Lung microvascular endothelial cell (primary cell): ENCODE measurements at regions not wholly inside any gene's neighbourhood (a gene's known extent, or its start where the extent isn't known, plus 50 kb on each side); places are given as distances from the start of the nearest gene placed in this dataset.

Experiments
- DNase-seq, 2 donors: peaks; one replicate each; pipeline versions ENCODE4 v3.0.0 to v3.0.0-alpha.2; 2010; ENCODE audit warnings: low read depth in 2 of 2

- peak; percentile 14 to 94 for DNase-seq
Measured at GRCh38 chr1:68331117-68331865, 99.0 kb upstream of the WLS start.

GRCh38 chr1:68330391-68330790 lies 98.1 kb upstream of the WLS start:
- no peak for DNase-seq

DNA sequence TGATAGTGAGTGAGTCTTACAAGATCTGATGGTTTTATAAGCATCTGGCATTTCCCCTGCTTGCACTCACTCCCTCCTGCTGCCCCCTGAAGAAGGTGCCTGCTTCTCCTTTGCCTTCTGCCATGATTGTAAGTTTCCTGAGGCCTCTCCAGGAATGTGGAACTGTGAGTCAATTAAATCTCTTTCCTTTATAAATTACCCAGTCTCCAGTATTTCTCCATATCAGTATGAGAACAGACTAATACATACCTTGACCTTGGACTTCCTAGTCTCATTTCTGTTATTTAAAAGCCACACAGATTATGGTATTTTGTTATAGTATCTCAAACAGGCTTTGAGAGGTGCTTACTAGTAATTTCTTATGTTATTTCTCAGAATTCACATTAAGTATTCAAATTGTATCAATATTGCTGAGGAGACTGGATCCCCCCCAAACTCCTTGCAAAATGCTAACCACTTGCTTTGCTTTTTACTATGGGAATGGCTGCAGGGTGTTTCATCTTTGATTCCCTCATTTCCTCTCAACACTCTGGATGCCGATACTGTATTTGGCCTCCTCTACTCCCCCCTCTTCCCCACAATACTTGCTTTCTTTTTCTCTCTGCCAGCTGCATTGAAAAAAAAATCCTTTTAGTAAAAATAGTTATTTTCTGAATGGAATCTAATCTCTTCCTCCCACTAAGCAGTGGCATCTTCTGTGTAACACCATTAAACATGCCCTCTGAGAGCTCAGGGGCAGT lies 96.9 kb upstream of the WLS start:
- peak in 1 of 2 donors; percentile 63 for DNase-seq

DNA sequence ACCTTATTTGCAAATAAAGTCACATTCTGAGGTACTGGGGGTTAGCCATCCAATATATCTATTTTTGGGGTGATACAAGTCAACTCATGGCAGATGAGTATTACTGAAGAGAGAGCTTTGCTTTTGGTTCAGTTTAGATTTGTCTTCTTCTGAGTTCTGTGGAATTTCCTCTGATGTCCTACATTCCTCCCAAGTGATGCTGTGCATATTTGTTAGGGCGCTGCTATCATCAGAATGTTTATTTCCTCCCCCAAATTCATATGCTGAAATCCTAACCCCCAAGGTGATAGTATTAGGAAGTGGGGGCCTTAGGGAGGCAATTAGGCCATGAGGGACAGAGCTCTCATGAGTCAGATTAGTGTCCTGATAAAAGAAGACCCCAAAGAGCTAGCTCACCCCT lies 96.2 kb upstream of the WLS start:
- no peak for DNase-seq

DNA sequence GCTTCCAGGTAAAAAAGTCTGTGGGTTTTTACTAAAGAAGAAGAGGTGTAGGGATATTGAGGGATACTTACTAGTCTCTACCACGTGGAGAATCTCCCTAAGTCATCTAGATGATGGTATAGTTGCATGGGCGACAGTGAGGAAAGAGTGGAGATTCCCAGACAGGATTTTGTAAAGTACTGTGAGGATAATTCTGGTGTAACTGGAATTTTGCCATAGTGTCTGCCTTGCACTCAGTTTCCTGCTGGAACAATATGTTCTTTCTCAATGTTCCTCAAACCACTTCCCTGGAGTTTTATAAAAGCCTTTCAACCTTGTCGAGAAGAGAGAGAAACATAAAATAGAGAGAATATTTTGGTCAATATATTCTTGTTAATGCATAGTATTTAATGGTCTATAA lies 95.1 kb upstream of the WLS start:
- peak in 1 of 2 donors; percentile 49 for DNase-seq

DNA sequence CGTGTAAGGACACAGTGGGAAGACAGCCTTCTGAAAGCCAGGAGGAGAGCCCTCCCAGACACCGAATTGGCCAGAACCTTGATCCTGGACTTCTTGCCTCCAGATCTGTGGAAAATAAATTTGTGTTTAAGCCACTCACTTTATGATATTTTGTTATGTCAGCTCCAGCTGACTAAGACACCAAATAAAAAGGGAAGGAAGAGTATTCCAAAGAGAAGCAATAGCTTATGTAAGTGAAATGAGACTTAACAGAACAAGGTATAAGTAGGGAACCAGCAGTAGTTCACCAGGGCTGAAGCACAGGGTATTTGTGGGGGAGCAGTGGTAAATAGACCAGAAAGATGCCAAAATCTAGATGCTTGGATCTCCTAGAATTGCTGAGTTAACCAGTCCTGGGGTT lies 94.2 kb upstream of the WLS start:
- DNase-seq: no peak

- DNase-seq: no peak
Measured at GRCh38 chr1:68324316-68324715, 92.0 kb upstream of the WLS start.

DNA sequence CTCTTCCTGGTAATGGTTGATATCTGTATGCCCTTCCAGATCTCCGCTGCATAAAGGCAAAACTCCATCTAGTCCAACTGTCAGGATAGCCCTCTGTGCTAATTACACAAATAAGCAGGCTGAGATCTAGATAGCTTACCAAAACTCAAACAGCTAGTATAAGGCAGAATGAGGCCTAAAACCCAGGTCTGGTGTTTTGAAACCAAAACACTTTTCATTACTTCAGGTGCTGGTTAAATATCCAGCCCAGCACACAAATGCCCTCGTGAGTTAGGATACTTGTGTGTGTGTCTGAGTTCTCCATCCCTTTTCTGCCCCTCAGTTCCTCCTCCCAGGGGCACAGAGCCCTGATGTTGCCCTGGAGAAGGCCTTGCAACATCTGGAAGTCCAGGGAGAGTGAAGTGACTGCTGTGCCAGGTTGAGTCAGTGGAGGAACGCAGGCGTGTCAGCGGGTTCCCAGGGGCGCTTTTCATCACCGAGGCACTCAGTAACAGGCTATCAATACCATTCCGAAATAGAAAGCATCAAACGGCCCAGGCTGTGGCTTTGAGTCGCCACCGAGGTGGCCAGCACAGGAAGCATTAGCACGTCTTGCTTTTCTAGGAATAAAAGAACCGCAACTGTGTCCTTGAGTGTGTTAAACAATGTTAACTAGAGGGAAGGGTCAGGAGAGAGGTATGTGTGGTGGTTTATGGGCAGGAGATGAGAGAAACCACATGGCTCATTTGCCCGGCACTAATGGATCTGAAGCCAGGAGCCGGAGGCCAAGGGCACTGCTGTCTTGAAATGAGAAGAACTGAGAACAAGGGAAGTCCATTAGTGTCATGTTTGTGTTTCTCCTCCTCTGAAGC lies 90.7 kb upstream of the WLS start:
- DNase-seq: no peak

DNA sequence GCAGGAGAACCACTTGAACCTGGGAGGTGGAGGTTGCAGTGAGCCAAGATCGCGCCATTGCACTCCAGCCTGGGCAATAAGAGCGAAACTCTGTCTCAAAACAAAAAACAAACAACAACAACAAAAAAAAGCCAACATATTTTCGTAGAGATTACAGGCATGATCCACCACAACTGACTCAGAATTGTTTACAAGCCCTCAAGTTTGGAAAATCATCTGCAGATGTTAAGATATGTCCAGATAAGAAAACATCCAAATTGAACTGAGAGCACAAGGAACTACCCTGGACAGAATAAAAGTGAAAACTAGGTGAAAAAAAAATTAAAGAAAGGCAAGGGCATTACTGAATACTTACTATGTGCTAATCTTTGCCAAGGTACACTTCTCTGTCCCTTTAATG lies 89.8 kb upstream of the WLS start:
- DNase-seq: no peak

DNA sequence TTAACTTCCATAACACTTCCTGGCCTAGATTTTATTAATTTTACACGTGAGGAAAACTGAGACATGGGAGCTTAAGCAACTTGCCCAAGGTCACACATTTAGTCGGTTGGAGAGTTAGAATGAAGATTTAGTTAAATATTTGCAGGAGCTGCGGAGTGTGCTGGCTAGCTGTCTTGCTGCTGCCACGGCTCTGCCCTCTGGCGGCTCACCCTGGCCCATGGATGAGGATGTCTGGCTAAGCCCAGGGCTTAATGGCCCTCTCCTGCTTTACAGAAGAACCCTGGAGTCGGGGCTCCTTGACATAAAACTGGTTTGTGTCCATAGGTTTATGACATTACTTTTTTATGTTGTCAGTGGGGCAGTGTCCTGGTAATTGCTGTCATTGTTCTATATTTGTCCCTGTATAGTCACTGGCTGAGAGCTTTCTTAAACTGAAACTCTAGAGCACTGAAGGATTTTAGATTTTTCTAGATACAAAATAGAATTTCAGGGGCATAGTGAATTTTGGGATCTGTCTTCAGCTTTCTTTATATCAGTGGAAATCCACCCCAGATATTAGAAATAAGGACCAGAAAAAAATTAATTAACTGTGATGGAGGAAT lies 88.9 kb upstream of the WLS start:
- DNase-seq: peak; percentile 65 to 76

DNA sequence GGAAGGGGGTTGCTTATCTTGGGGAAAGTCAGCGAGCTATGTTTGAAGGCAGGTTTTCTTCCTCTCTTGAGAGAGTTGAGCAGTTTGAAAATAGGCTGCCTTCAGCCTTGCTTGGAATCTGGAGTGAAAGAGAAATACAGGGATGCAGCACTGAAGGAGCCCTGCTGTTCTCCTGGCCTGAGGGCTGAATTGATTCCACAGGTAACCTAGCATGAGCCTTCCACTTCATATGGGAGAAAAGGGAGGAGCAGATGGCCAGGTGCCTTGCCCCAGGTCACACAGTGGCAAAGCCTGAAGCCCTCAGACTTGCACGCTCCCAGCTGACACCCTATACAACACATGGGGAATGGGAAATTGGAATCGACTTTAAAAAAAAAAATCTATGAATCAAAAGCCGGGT lies 88.0 kb upstream of the WLS start:
- no peak for DNase-seq

- no peak for DNase-seq
Measured at GRCh38 chr1:68319907-68320306, 87.6 kb upstream of the WLS start.

DNA sequence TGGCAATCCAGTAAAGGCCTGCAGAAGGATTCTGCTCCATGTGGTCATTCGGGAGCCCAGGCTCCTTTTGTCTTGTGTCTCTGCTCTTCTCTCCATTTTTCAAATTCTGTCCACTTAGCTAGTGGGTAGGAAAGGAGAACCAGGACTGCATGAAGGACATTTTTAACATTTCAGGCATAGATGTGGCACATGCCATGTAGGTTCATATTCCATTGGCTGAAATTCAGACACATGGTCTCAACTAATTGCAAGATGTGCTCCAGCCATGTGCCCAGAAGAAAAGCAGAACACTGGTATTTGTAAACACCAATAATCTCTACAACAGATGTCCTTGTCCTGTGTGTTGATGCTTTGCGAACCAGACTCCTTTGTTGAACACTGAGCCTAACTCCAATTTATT lies 85.2 kb upstream of the WLS start:
- DNase-seq: no peak

- DNase-seq: peak in 1 of 2 donors; percentile 15
Measured at GRCh38 chr1:68314151-68314780, 81.9 kb upstream of the WLS start.

DNA sequence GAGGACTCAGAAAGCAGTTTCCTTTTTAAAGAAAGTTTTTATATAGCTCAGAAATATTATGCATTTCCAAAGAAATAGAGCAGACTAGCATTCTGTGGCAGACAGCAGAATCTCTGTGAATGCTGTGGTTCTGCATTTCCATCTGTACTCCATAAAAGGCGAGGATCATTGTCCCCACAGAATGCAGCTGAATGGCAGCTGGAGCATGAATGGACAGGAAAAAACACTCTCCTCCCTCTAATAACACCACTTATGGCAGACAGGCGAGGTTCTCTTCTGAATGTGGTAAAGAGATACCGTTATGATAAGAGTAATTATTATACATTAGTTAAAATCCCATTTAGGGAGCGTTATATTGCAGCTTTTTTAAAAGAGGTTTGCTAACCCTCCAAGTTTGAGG lies 81.4 kb upstream of the WLS start:
- DNase-seq: peak; percentile 11 to 25

- no peak for DNase-seq
Measured at GRCh38 chr1:68308034-68308433, 75.7 kb upstream of the WLS start.

- DNase-seq: no peak
Measured at GRCh38 chr1:68307378-68307787, 75.1 kb upstream of the WLS start.

DNA sequence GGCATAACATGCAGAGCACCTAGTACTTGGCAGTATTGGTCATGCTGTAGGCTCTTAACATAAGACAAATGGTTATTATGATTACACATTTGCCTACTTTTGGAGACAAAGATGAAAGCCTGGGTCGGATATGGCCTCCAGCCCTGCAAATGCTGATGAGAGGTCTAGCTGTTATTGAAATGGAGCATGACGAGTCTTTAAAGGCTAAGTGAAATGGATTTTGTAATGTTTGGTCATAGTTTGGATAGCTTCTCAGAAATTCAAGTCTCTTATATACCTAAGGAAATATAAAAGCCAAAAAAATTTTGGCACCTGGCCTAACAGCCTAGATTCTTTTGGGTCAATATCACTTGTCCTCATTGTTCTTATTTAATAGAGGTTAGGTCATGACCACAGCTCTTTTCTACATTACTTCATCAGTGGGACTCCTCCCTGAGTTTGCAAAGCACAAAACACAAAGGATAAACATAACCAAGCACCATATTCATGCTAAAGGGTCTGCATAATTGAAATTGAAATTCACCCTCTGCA lies 69.2 kb upstream of the WLS start:
- no peak for DNase-seq

GRCh38 chr1:68294367-68295066 lies 62.2 kb upstream of the WLS start:
- DNase-seq: no peak

DNA sequence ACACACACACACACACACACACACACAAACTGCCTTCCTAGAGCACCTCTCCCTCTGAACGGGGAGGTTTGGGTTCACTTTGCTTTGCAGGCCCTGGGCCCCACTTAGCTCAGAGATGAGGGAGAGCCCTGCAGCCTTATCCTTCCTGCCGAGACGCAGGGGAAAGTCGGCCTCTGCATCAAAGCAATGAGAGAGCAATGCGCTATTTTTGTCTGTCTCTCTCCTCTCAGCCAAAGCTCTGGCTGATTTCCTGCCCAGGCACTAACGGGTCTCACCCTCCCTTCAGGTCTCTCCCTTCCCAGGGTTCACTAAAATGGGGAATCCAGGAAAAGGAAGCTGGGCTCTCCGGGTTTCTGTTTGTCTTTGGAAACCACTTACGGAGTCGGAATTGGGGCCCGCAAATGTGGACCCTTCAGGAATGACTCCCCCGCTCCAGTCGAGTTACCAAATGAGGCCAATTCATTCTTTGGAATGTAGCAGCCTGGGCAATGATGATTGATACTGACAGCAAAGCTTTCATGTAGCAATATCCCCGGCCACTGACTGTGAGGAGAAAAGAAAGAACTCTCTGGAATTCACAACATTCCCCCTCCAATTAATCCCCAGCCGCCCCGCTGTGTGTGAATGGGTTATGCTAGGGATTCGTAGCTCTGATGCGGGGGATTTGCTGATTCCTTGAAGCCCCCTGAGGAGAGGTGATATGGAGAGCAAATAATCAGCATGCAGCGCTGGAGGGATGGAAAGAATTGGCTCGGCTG lies 61.5 kb upstream of the WLS start:
- peak; percentile 17 to 42 for DNase-seq
